ENCODE measurements at regions not wholly inside any gene's neighbourhood (a gene's known extent, or its start where the extent isn't known, plus 50 kb on each side); places are given as distances from the start of the nearest gene placed in this dataset.

- no peak for TF ChIP-seq EZH2 (IDR thresholded peaks at IDR 0.05)
- no peak for TF ChIP-seq CTCF (IDR thresholded peaks at IDR 0.05)
- no peak for TF ChIP-seq EZH2phosphoT487 (IDR thresholded peaks at IDR 0.05)
Measured at GRCh38 chr12:107853479-107853878, 79.0 kb downstream of the ASCL4 start.
